Limb (tissue), 2 donors: ENCODE measurements at regions not wholly inside any gene's neighbourhood (a gene's known extent, or its start where the extent isn't known, plus 50 kb on each side); places are given as distances from the start of the nearest gene placed in this dataset.

Experiments used
- DNase-seq, 2 donors: peaks; one replicate each; pipeline ENCODE4 v3.0.0-alpha.2; 2016; ENCODE audit errors: extremely low spot score in 2 of 2

DNA sequence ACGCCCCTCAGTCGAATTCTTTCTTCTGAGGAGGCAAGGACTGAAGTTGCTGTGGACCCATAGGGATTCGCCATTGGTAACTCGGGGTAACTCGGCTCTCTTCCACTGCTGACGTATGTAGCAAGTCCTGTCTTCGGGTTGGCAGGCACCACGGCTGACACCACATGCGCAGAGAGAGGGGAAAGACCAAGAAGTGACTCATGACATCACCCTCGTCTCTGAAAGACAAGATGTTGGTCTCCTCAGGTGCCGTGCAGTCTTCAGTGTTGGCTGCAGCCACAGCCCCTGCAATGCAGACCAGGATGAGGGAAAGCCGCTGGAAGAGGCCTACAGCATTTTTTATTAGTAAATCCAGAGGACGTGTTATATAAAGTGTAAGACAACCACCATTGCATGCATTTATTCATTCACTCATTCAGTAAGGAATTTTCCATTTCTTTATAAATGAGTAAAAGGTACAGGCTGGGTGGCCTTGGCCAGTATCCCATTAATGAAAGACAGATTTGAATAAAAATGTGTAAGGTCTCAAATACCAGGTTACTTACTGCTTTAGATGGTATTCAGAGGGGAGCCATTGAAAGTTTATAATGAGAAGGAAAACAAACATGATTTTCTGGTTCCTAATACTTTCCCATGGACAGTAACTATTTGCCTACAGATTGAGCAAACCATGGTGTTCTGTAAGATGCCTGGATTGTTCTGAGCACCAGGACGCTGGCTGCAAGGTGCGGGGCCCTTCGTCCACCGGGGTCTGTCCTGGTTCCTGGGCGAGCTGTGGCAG lies 50.7 kb upstream of the IRF2BP2 start:
- no peak for DNase-seq
